ENCODE measurements at regions not wholly inside any gene's neighbourhood (a gene's known extent, or its start where the extent isn't known, plus 50 kb on each side); places are given as distances from the start of the nearest gene placed in this dataset.

- no peak for TF ChIP-seq CTCF (IDR thresholded peaks at IDR 0.05; ENCODE audit: extremely low read depth, missing control alignments)
- DNase-seq (ENCODE audit: low spot score): no peak
Observed at GRCh38 chr4:13865871-13866669, 238.5 kb upstream of the BOD1L1 start.

- no peak for TF ChIP-seq CTCF (IDR thresholded peaks at IDR 0.05; ENCODE audit: extremely low read depth, missing control alignments)
- no peak for DNase-seq (ENCODE audit: low spot score)
Observed at GRCh38 chr4:13866881-13867280, 239.4 kb upstream of the BOD1L1 start.

GRCh38 chr4:13872155-13872554, 244.6 kb upstream of the BOD1L1 start:
- no peak for DNase-seq (ENCODE audit: low spot score)
- TF ChIP-seq CTCF (IDR thresholded peaks at IDR 0.05; ENCODE audit: extremely low read depth, missing control alignments): no peak

- no peak for DNase-seq (ENCODE audit: low spot score)
Observed at GRCh38 chr4:13872955-13873354, 245.4 kb upstream of the BOD1L1 start.

GRCh38 chr4:13875181-13875580, 247.7 kb upstream of the BOD1L1 start:
- no peak for DNase-seq (ENCODE audit: low spot score)
- no peak for TF ChIP-seq CTCF (IDR thresholded peaks at IDR 0.05; ENCODE audit: extremely low read depth, missing control alignments)

More at GRCh38 chr4:13872955-13873354, 245.4 kb upstream of the BOD1L1 start:
- no peak for TF ChIP-seq CTCF (IDR thresholded peaks at IDR 0.05; ENCODE audit: extremely low read depth, missing control alignments)

- DNase-seq (ENCODE audit: low spot score): no peak
- TF ChIP-seq CTCF (IDR thresholded peaks at IDR 0.05; ENCODE audit: extremely low read depth, missing control alignments): no peak
Observed at GRCh38 chr4:13876131-13876530, 248.6 kb upstream of the BOD1L1 start.

GRCh38 chr4:13876940-13877339, 249.4 kb upstream of the BOD1L1 start:
- no peak for DNase-seq (ENCODE audit: low spot score)
- no peak for TF ChIP-seq CTCF (IDR thresholded peaks at IDR 0.05; ENCODE audit: extremely low read depth, missing control alignments)

All from GM20000 (cell line).